Calu3 (cell line): ENCODE measurements at regions not wholly inside any gene's neighbourhood (a gene's known extent, or its start where the extent isn't known, plus 50 kb on each side); places are given as distances from the start of the nearest gene placed in this dataset.
"Not testable (repeated sequence)": the region's sequence is repeated elsewhere in the genome, so short reads cannot be mapped to it uniquely, and the experiment has no call there.

Experiments used
- BruUV-seq: library from RNA; stranded (reverse); fragments of 400-500 nt; replicated peaks from 2 replicates; lab custom pipeline; 2021; lab: Mats Ljungman, UMichigan
- CTCF ChIA-PET: fragments of 300-600 bp; sonication (Branson Sonifier 250); formaldehyde crosslinking; loops from one replicate; lab custom pipeline; 2022; ENCODE audit warnings: antibody characterized with exemption; lab: Charles Lee
- DNase-seq: peaks from one replicate; pipeline ENCODE4 v3.0.0; 2022
- H3K27ac Mint-ChIP-seq: one replicate; pipeline ENCODE4 v1.8.0; 2022; ENCODE audit warnings: mixed read lengths; ENCODE audit not compliant: unreplicated experiment
- H3K27me3 Mint-ChIP-seq: one replicate; pipeline ENCODE4 v1.8.0; 2022; ENCODE audit warnings: mixed read lengths; ENCODE audit not compliant: unreplicated experiment
- H3K36me3 Mint-ChIP-seq: one replicate; pipeline ENCODE4 v1.8.0; 2022; ENCODE audit warnings: mild to moderate bottlenecking, moderate library complexity, mixed read lengths; ENCODE audit not compliant: insufficient read depth, unreplicated experiment
- H3K4me1 Mint-ChIP-seq: one replicate; pipeline ENCODE4 v1.8.0; 2022; ENCODE audit warnings: mild to moderate bottlenecking, low read depth, mixed read lengths; ENCODE audit not compliant: unreplicated experiment
- H3K4me3 Mint-ChIP-seq: one replicate; pipeline ENCODE4 v1.8.0; 2022; ENCODE audit warnings: mild to moderate bottlenecking, low read depth, moderate library complexity, mixed read lengths; ENCODE audit not compliant: unreplicated experiment
- H3K9me3 Mint-ChIP-seq: one replicate; pipeline ENCODE4 v1.8.0; 2022; ENCODE audit warnings: low read depth, mixed read lengths; ENCODE audit not compliant: unreplicated experiment
- intact Hi-C: fragments of 100-400 bp; cut with micrococcal nuclease; formaldehyde crosslinking; loops from one replicate; pipeline ENCODE4 v1.10.0; 2022; ENCODE audit not compliant: unreplicated experiment
- TF ChIP-seq, protein P1 (sequence below): fragments of 200-600 bp; IDR thresholded peaks from one replicate; pipeline ENCODE4 v1.8.0; 2022; ENCODE audit warnings: antibody characterized with exemption; ENCODE audit not compliant: unreplicated experiment

DNA sequence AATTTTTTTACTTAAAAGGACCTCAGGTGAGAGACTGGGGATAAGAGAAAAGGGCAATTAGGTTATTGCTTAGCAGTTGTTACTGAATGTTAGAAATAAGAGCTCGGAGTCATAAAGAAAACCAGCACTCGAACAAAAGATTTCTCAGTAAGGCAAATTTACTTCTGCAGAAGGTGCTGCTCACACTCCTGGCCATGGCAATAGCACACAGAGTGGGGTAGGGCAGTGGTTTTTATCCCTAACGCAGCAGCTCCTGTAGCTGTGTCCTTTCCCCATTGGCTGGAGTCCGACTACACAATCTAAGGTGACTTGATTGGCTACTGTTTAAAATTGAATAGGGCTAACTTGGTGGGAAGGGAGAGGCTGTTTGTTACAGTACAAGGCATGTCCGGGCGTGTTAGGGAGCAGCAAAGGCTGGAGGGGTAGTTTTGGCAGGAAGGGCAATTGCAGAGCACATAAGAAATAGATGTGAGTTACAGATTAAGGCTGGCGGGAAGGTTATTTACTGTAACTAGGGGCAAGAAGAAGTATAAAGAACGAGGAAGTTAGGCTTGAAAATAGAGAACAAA is 112.1 kb downstream of the AKR1D1 start:
- H3K36me3 Mint-ChIP-seq = no peaks in the 10 kb centered on the region
- H3K4me3 Mint-ChIP-seq = no peak overlapping the region
- no peak overlapping the region for H3K27ac Mint-ChIP-seq
- no TSS peak for BruUV-seq
- TF ChIP-seq, protein P1, sequence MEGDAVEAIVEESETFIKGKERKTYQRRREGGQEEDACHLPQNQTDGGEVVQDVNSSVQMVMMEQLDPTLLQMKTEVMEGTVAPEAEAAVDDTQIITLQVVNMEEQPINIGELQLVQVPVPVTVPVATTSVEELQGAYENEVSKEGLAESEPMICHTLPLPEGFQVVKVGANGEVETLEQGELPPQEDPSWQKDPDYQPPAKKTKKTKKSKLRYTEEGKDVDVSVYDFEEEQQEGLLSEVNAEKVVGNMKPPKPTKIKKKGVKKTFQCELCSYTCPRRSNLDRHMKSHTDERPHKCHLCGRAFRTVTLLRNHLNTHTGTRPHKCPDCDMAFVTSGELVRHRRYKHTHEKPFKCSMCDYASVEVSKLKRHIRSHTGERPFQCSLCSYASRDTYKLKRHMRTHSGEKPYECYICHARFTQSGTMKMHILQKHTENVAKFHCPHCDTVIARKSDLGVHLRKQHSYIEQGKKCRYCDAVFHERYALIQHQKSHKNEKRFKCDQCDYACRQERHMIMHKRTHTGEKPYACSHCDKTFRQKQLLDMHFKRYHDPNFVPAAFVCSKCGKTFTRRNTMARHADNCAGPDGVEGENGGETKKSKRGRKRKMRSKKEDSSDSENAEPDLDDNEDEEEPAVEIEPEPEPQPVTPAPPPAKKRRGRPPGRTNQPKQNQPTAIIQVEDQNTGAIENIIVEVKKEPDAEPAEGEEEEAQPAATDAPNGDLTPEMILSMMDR = no peak
- peaks cover 11% of the 10 kb centered on the region for H3K9me3 Mint-ChIP-seq
- CTCF ChIA-PET = no interaction called here
- DNase-seq = no peak
- H3K4me1 Mint-ChIP-seq = peaks cover 10% of the 10 kb centered on the region
- no peaks in the 10 kb centered on the region for H3K27me3 Mint-ChIP-seq
- intact Hi-C loops = loop anchor here (10.0 kb wide), 1 partner anchor 106 kb away; no protein-coding TSS in a partner anchor

DNA sequence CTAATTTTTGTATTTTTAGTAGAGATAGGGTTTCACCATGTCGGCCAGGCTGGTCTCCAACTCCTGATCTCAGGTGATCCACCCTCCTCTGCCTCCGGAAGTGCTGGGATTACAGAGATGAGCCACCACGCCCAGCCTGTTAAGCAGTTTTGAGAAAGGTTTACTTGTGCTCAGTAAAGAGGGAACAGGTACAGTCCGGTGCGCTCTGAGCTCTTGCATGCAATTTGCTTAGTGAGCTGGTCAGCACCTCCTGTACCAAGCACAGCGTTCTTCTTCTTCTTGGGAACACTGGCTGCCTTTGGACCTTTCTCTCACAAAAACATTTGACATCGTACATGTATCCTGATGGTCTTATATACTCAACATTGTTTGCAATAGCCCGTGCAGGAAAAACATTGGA is 118.3 kb downstream of the AKR1D1 start:
- intact Hi-C loops = no loop called here
- Mint-ChIP-seq H3K27me3 (no peaks in the 10 kb centered on the region), H3K4me1 (peaks cover 15% of the 10 kb centered on the region), H3K27ac (no peak overlapping the region), H3K36me3 (no peaks in the 10 kb centered on the region), H3K4me3 (no peak overlapping the region), H3K9me3 (peaks cover 3% of the 10 kb centered on the region)
- TF ChIP-seq, protein P1 = no peak
- no peak for DNase-seq
- BruUV-seq = no TSS peak
- CTCF ChIA-PET = interaction anchor here (0.6 kb wide), 1 partner anchor 140 kb away, joined by 5 read pairs; no protein-coding TSS in a partner anchor

DNA sequence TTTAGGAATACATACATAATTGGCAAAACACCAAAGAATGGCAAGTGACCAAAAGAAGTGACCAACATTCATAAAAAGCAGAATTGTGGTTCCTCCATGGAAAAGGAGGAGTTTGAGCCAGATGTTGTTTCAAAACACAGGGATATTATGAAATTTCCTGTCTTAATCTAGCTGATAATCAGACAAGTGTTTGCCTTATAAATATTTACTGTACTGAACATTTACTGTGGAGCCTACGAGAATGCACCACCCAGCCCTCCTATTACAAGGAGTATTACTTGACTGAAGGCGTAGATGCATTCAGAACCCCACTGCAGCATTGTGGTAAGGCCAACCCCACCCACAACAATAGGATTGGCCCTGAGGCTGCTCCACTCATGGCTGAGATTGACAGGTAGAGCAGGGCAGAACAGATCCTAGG is 118.9 kb downstream of the AKR1D1 start:
- no TSS peak for BruUV-seq
- no peak for DNase-seq
- peaks cover 3% of the 10 kb centered on the region for H3K9me3 Mint-ChIP-seq
- H3K36me3 Mint-ChIP-seq = no peaks in the 10 kb centered on the region
- H3K27me3 Mint-ChIP-seq = no peaks in the 10 kb centered on the region
- no peak overlapping the region for H3K4me3 Mint-ChIP-seq
- intact Hi-C loops = no loop called here
- CTCF ChIA-PET = interaction anchor here (0.6 kb wide), 1 partner anchor 140 kb away, joined by 5 read pairs; no protein-coding TSS in a partner anchor
- TF ChIP-seq, protein P1 = no peak
- H3K4me1 Mint-ChIP-seq = peaks cover 15% of the 10 kb centered on the region
- no peak overlapping the region for H3K27ac Mint-ChIP-seq

DNA sequence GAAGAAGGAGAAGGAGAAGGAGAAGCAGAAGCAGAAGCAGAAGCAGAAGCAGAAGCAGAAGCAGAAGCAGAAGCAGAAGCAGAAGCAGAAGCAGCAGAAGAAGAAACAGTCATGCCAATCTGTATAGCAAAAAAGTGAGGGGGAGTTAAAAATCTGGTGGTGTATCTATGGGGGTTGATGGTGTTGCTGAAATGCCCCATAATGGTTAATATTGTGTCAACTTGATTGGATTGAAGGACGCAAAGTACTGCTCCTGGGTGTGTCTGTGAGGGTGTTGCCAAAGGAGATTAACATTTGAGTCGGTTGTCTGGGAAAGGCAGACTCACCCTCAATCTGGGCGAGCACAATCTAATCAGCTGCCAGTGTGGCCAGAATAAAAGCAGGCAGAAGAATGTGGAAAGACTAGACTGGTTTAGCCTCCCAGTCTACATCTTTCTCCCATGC is 120.3 kb downstream of the AKR1D1 start:
- H3K36me3 Mint-ChIP-seq, CTCF ChIA-PET, BruUV-seq, H3K9me3 Mint-ChIP-seq, intact Hi-C loops, H3K27ac Mint-ChIP-seq, DNase-seq, H3K27me3 Mint-ChIP-seq, H3K4me3 Mint-ChIP-seq: not testable (repeated sequence)
- peaks cover 15% of the 10 kb centered on the region for H3K4me1 Mint-ChIP-seq
